Activated CD4-positive, alpha-beta T cell treated with anti-CD3 and anti-CD28 coated beads for 1 hour (primary cell): ENCODE measurements at regions not wholly inside any gene's neighbourhood (a gene's known extent, or its start where the extent isn't known, plus 50 kb on each side); places are given as distances from the start of the nearest gene placed in this dataset.
"Not testable (repeated sequence)": the region's sequence is repeated elsewhere in the genome, so short reads cannot be mapped to it uniquely, and the experiment has no call there.

ENCODE experiments used
- DNase-seq: peaks from one replicate; pipeline ENCODE4 v3.0.0-alpha.2; 2020

GRCh38 chr11:11220786-11221185, 132.3 kb downstream of the CSNK2A3 start:
- DNase-seq = no peak

- no peak for DNase-seq
Measured at GRCh38 chr11:11218629-11218986, 134.4 kb downstream of the CSNK2A3 start.

- no peak for DNase-seq
Measured at GRCh38 chr11:11217929-11218628, 135.0 kb downstream of the CSNK2A3 start.

- no peak for DNase-seq
Measured at GRCh38 chr11:11217289-11217928, 135.6 kb downstream of the CSNK2A3 start.

- DNase-seq = no peak
Measured at GRCh38 chr11:11215944-11216343, 137.1 kb downstream of the CSNK2A3 start.

- no peak for DNase-seq
Measured at GRCh38 chr11:11215058-11215815, 137.8 kb downstream of the CSNK2A3 start.

GRCh38 chr11:11213117-11213516, 139.9 kb downstream of the CSNK2A3 start:
- DNase-seq = no peak

- DNase-seq = no peak
Measured at GRCh38 chr11:11211888-11212287, 141.2 kb downstream of the CSNK2A3 start.

GRCh38 chr11:11211186-11211585, 141.9 kb downstream of the CSNK2A3 start:
- DNase-seq = no peak

GRCh38 chr11:11210446-11210845, 142.6 kb downstream of the CSNK2A3 start:
- DNase-seq = no peak

- no peak for DNase-seq
Measured at GRCh38 chr11:11209967-11210366, 143.1 kb downstream of the CSNK2A3 start.

GRCh38 chr11:11208994-11209393, 144.1 kb downstream of the CSNK2A3 start:
- DNase-seq = no peak

GRCh38 chr11:11207428-11207827, 145.6 kb downstream of the CSNK2A3 start:
- DNase-seq = no peak

GRCh38 chr11:11206484-11206883, 146.6 kb downstream of the CSNK2A3 start:
- no peak for DNase-seq

- no peak for DNase-seq
Measured at GRCh38 chr11:11202885-11203284, 150.2 kb downstream of the CSNK2A3 start.

GRCh38 chr11:11201302-11201701, 151.7 kb downstream of the CSNK2A3 start:
- DNase-seq = not testable (repeated sequence)

- DNase-seq = no peak
Measured at GRCh38 chr11:11192541-11192940, 160.5 kb downstream of the CSNK2A3 start.

- DNase-seq = no peak
Measured at GRCh38 chr11:11189506-11189905, 163.5 kb downstream of the CSNK2A3 start.

GRCh38 chr11:11186249-11186648, 166.8 kb downstream of the CSNK2A3 start:
- no peak for DNase-seq

- DNase-seq = no peak
Measured at GRCh38 chr11:11182261-11182660, 170.8 kb downstream of the CSNK2A3 start.

GRCh38 chr11:11178671-11179638, 174.1 kb downstream of the CSNK2A3 start:
- DNase-seq = no peak

GRCh38 chr11:11177156-11177808, 175.8 kb downstream of the CSNK2A3 start:
- DNase-seq = no peak
